NCI-H2227 treated with DMSO at 0.1 percent for 48 hours (cell line): ENCODE measurements at regions not wholly inside any gene's neighbourhood (a gene's known extent, or its start where the extent isn't known, plus 50 kb on each side); places are given as distances from the start of the nearest gene placed in this dataset.
A peak's percentile ranks its signal among the peaks of the same experiment; 100 is the strongest.
"Not testable (repeated sequence)": the region's sequence is repeated elsewhere in the genome, so short reads cannot be mapped to it uniquely, and the experiment has no call there.

ENCODE experiments used
- DNase-seq: peaks from one replicate; lab custom pipeline; 2025; lab: John Stamatoyannopoulos, UW

GRCh38 chr2:138066139-138066806 is 102.0 kb downstream of the HNMT start:
- no peak for DNase-seq

GRCh38 chr2:138066841-138067240 is 102.6 kb downstream of the HNMT start:
- no peak for DNase-seq

DNA sequence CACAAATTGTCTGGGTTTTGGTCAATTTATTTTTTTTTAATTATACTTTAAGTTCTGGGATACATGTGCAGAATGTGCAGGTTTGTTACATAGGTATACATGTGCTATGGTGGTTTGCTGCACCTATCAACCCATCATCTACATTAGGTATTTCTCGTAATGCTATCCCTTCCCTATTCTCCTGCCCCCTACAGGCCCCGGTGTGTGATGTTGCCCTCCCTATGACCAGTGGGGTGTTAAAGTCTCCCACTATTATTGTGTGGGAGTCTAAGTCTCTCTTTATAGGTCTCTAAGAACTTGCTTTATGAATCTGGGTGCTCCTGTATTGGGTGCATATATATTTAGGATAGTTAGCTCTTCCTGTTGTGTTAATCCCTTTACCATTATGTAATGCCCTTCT is 104.4 kb downstream of the HNMT start:
- not testable (repeated sequence) for DNase-seq

DNA sequence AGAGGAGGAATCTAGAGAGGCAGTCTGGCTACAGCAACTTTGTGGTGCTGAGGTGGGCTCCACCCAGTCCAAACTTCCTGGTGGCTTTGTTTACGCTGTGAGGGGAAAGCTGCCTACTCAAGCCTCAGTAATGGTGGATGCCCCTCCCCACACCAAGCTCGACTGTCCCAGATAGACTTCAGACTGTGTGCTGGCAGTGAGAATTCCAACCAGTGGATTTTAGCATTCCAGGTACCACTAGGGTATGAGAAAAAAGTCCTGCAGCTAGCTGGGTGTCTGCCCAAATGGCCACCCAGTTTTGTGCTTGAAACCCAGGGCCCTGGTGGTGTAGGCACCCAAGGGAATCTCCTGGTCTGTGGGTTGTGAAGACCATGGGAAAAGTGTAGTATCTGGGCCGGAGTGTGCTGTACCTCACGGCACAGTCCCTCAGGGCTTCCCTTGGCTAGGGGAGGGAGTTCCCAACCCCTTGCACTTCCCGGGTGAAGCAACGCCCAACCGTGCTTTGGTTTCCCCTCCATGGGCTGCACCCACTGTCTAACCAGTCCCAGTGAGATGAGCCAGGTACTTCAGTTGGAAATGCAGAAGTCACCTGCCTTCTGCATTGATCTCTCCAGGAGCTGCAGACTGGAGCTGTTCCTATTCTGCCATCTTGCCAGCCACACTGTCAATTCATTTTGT is 106.9 kb downstream of the HNMT start:
- DNase-seq = not testable (repeated sequence)

GRCh38 chr2:138071720-138072719 is 107.7 kb downstream of the HNMT start:
- peak; percentile 35 for DNase-seq

DNA sequence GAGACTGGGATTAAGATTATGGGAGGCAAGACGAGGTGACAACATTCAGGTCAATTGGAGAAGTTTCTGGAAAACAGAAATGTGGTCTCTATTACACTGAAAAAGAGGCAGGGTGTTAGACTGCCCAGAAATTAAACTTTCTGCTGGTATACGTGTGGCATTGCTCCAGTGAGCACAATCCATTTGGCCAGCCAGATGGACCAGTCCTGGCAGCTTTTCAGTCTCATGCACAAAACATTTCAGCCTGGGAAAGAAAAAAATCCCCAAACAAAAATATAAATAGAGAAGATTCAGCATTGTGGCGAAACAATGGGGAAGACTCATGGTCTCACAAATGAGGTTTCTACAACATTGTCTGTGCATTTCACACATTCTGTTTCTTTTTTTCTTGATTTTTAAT is 113.9 kb downstream of the HNMT start:
- DNase-seq = no peak

- no peak for DNase-seq
Measured at GRCh38 chr2:138079976-138080375, 115.7 kb downstream of the HNMT start.

- no peak for DNase-seq
Measured at GRCh38 chr2:138081225-138082073, 117.2 kb downstream of the HNMT start.

- no peak for DNase-seq
Measured at GRCh38 chr2:138084206-138084605, 119.9 kb downstream of the HNMT start.

DNA sequence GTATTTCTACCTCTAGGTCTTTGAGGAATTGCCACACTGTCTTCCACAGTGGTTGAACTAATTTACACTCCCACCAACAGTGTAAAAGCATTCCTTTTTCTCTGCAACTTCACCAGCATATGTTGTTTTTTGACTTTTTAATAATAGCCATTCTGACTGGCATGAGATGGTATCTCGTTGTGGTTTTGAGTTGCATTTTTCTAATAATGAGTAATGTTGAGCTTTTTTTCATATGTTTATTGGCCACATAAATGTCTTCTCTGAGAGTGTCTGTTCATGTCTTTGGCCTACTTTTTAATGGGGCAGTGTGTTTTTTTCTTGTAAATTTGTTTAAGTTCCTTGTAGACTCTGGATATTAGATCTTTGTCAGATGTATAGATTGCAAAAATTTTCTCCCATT is 121.2 kb downstream of the HNMT start:
- not testable (repeated sequence) for DNase-seq

GRCh38 chr2:138086576-138086975 is 122.3 kb downstream of the HNMT start:
- DNase-seq = no peak

DNA sequence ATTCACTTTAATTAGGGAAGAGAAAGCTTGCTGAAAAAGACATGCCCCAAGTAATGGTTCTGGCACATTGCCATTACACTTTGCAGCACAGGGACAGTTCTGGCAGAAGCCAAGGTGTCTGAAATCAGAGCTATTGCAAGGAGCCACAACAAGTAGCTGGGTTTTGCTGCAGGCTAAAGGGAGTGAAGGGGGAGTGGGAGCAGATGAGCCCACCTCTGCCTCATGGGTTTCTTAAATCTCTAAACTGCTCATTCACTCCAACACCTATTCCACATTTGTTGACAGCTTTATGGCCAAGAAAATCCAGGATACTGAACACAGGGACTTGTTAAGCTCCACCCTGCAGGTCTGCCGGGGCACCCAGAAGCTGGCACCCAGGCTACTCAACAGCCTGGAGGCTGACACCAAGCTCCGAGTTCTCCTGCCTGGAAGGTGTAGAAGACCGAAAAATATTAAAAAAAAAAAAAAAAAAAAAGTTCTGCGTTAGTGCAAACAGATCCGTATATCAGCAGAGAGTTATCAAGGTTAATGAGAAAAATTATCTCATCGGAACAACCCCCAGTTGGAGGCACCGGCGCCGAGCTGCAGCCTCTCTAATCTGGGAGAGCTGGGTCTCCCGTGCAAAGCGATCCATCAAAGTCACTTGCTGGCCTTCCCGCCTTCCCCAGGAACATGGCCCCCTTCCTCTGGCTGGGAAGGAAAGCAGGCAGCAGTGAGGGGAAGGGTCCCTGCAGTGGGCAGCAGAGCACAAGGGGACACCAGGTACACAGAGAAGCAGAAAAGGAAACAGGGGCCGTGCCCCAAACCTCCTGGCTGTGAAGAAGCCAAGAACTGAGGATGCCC is 123.7 kb downstream of the HNMT start:
- peak; percentile 57 for DNase-seq

GRCh38 chr2:138090330-138090729 is 126.1 kb downstream of the HNMT start:
- peak; percentile 15 for DNase-seq

- no peak for DNase-seq
Measured at GRCh38 chr2:138093455-138093854, 129.2 kb downstream of the HNMT start.

DNA sequence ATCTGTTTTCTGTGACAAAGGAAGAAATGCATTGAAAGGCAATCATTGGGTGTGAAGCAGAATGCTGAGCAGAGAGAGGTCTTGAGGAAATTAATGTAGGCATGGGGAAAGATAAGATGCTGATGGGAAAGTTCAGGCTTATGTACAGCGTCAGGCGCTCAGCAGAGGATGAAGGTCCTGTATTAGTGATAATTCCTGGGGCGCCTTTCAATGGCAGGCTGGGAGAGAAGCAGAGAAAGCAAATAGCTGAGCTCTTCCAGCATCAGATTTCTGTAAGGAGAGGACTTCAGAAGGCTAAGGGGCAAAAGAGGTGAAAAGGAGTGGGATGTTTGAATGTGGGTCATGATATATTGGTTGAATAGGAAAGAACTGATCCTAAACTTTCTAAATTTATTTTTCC is 129.8 kb downstream of the HNMT start:
- no peak for DNase-seq

DNA sequence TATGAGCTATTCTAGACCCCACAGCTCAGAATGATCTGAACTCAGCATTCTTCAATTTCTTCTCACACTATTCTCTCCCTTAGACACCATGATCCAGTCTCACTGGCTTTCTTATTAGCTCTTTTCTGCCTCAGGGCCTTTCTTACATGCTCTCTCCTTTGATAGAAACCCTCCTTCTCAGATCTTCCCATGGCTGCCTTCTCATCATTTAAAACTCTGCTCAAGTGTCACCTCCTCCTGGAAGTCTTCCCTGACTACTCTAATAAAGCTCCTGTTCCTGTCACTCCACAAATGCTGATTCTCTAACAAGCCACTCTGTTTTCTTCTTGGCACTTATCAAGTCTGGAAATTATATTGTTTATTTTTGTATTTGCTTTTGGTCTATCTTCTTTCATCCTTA is 131.1 kb downstream of the HNMT start:
- DNase-seq = no peak

- not testable (repeated sequence) for DNase-seq
Measured at GRCh38 chr2:138099288-138099687, 135.0 kb downstream of the HNMT start.

DNA sequence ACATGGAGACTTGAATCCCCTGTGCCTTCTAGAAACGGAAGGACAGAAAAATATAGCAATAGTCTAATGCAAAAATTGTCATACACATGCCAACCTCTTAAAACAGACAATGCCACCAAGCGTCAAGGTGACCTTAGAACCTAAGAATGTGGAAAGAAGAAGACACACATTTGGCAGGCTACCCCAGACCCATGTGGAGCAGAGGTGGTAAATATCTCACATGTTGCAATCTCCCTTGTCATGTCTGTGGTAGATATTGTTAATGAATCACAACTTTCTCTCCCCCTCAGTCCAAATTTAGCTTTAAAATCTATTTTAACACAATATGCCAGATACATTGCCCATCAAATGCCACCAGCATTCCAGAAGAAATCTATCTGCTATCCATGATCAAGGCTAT is 137.4 kb downstream of the HNMT start:
- DNase-seq = no peak

DNA sequence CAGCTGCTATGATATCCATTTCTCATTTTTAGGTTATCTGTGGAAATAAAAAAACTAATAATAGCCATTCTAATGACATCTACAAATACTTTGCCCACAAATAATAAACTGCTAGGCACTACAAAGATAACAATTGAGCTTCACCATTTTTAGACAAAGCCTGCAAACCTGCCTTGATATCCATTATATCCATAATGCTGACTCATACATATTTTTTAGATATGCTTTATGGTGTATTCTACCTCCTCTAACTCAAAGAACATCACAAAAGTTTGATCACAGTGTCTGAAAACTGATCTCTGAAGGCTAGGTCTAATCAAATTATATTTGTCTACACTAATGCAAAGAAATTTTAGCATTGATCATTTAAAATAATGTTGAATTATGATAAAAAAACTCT is 138.4 kb downstream of the HNMT start:
- DNase-seq = no peak

DNA sequence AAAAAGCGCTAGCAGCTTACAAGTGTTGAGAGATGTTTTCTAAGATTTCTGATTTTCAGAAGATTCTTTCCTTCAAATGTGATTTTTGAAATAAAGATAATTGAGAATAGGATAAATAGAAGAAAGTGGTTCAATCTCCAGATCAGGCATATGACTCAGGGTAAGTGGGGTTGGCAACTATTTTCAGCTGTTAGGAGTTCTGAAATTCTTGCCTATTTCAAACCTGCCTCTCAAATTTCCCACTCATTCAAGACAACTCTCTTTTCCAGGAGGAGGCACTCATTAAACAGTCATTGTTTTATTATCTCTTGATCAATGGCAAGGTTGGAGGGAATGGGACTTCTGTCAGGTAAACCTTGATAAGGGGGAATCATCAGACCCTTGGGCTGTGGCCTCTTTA is 138.9 kb downstream of the HNMT start:
- no peak for DNase-seq

GRCh38 chr2:138104071-138104470 is 139.8 kb downstream of the HNMT start:
- DNase-seq = no peak
